ENCODE measurements at regions not wholly inside any gene's neighbourhood (a gene's known extent, or its start where the extent isn't known, plus 50 kb on each side); places are given as distances from the start of the nearest gene placed in this dataset.

GRCh38 chr12:45668641-45669040, 60.9 kb upstream of the ARID2 start (continued):
- TF ChIP-seq, protein P1, sequence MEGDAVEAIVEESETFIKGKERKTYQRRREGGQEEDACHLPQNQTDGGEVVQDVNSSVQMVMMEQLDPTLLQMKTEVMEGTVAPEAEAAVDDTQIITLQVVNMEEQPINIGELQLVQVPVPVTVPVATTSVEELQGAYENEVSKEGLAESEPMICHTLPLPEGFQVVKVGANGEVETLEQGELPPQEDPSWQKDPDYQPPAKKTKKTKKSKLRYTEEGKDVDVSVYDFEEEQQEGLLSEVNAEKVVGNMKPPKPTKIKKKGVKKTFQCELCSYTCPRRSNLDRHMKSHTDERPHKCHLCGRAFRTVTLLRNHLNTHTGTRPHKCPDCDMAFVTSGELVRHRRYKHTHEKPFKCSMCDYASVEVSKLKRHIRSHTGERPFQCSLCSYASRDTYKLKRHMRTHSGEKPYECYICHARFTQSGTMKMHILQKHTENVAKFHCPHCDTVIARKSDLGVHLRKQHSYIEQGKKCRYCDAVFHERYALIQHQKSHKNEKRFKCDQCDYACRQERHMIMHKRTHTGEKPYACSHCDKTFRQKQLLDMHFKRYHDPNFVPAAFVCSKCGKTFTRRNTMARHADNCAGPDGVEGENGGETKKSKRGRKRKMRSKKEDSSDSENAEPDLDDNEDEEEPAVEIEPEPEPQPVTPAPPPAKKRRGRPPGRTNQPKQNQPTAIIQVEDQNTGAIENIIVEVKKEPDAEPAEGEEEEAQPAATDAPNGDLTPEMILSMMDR (tag by site-specific recombination; IDR thresholded peaks at IDR 0.05) = no peak
- TF ChIP-seq ZSCAN5A (tag by site-specific recombination; IDR thresholded peaks at IDR 0.05) (no peak), FEZF1 (tag by site-specific recombination; IDR thresholded peaks at IDR 0.05) (no peak), ZNF514 (tag by site-specific recombination; IDR thresholded peaks at IDR 0.05) (no peak), SP3 (tag by site-specific recombination; IDR thresholded peaks at IDR 0.05) (no peak), ZNF341 (tag by site-specific recombination; IDR thresholded peaks at IDR 0.05; ENCODE audit: low read depth) (no peak), ZNF670 (tag by site-specific recombination; IDR thresholded peaks at IDR 0.05; ENCODE audit: low read depth) (no peak)

DNA sequence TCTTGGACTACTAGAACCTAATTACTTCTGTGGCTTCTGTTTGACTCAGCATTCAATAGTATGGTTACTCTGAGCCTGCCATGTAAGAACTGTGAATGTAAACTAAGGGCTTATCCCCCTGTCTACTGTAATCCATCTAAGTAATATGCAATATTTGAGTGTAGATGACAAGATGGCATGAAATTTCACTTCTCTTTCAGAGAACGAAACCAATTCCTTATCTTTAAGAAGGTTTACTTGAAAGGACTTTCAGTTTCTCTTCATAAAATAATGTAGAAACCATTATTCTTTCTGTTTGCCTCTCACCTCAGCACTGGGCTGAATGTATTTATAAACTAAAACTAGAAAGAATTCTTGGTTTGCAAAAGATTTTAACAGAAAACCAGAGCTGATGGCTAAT, 60.4 kb upstream of the ARID2 start:
- Histone ChIP-seq H3K4me3 (ENCODE audit: low read depth, low read length) (no peak overlapping the region), H3K36me3 (ENCODE audit: control insufficient read depth in 2 of 2, insufficient read depth in 1 of 2, low read length in 2 of 2) (no peaks in the 10 kb centered on the region), H3K27ac (ENCODE audit: extremely low read depth, low read depth, low read length) (no peak overlapping the region), H3K4me1 (ENCODE audit: control insufficient read depth, insufficient read depth, low read length) (no peaks in the 10 kb centered on the region), H3K9me3 (ENCODE audit: control insufficient read depth, insufficient read depth, low read depth, low read length) (no peaks in the 10 kb centered on the region)
- ChIA-PET POLR2A (no interaction called here), CTCF (interaction anchor here (1.1 to 1.2 kb wide), 2 partner anchors 16 to 57 kb away, joined by 5 to 6 read pairs; no protein-coding TSS in a partner anchor)
- no peak for TF ChIP-seq ZNF768 (tag by site-specific recombination; IDR thresholded peaks at IDR 0.05)

GRCh38 chr12:45669792-45670191, 59.7 kb upstream of the ARID2 start:
- Histone ChIP-seq H3K36me3 (ENCODE audit: control insufficient read depth in 2 of 2, insufficient read depth in 1 of 2, low read length in 2 of 2) (no peaks in the 10 kb centered on the region), H3K9me3 (ENCODE audit: control insufficient read depth, insufficient read depth, low read depth, low read length) (no peaks in the 10 kb centered on the region), H3K27ac (ENCODE audit: extremely low read depth, low read depth, low read length) (no peak overlapping the region), H3K4me1 (ENCODE audit: control insufficient read depth, insufficient read depth, low read length) (no peaks in the 10 kb centered on the region), H3K4me3 (ENCODE audit: low read depth, low read length) (no peak overlapping the region)
- TF ChIP-seq ZNF132 (tag by site-specific recombination; IDR thresholded peaks at IDR 0.05; ENCODE audit: borderline replicate concordance) = no peak
- TF ChIP-seq ZNF2 (tag by site-specific recombination; IDR thresholded peaks at IDR 0.05) = no peak
- no peak for TF ChIP-seq ZNF214 (tag by site-specific recombination; IDR thresholded peaks at IDR 0.05; ENCODE audit: borderline replicate concordance)
- no peak for TF ChIP-seq ZNF510 (tag by site-specific recombination; IDR thresholded peaks at IDR 0.05; ENCODE audit: insufficient replicate concordance)
- TF ChIP-seq KLF16 (tag by site-specific recombination; IDR thresholded peaks at IDR 0.05) = no peak
- ChIA-PET POLR2A (no interaction called here), CTCF (interaction anchor here (1.2 kb wide), 1 partner anchor 56 kb away, joined by 6 read pairs; no protein-coding TSS in a partner anchor)

DNA sequence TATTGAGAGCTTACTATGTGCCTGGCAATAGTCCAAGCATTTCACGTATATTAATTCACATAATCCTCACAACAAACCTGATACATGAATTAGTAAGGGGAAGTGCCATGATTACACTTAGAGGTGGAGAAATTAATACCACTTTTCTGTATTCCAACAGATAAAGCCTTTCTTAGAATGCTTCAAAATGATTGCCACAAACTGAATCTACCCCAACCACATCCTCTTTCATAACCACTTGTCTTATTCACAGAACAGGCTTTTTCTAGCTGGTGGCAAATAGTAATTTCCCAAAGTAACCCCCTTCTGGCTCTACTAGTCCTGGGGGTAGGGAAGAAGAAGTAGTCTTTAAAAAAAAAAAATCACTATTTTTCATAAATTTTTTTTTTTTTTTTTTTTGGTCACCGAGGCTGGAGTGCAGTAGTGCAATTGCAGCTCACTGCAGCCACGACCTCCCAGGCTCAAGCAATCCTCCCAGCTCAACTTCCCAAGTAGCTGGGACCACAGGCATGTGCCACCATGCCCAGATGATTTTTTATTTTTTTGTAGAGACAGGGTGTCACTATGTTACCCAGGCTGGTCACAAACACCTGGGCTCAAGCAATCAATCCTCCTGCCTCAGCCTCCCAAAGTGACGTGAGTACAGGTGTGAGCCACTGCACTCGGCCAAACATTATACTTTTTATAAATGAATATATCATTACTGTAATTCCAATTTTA, 59.0 kb upstream of the ARID2 start:
- TF ChIP-seq ZNF274 (IDR thresholded peaks at IDR 0.05; ENCODE audit: low read length) (no peak), ZNF274 (tag by site-specific recombination; IDR thresholded peaks at IDR 0.05; ENCODE audit: borderline replicate concordance) (no peak), MZF1 (tag by site-specific recombination; IDR thresholded peaks at IDR 0.05; ENCODE audit: borderline replicate concordance) (0 out of 2 replicates have a peak, but pooled peaks have one; percentile 4)
- CTCF ChIA-PET = interaction anchor here (1.2 kb wide), 1 partner anchor 56 kb away, joined by 6 read pairs; no protein-coding TSS in a partner anchor

More for the DNA sequence above, 59.0 kb upstream of the ARID2 start:
- H3K27ac ChIP-seq (ENCODE audit: extremely low read depth, low read depth, low read length) = no peak overlapping the region
- POLR2A ChIA-PET = no interaction called here
- no peaks in the 10 kb centered on the region for H3K9me3 ChIP-seq (ENCODE audit: control insufficient read depth, insufficient read depth, low read depth, low read length)
- no peak overlapping the region for H3K4me3 ChIP-seq (ENCODE audit: low read depth, low read length)
- no peaks in the 10 kb centered on the region for H3K4me1 ChIP-seq (ENCODE audit: control insufficient read depth, insufficient read depth, low read length)
- H3K36me3 ChIP-seq (ENCODE audit: control insufficient read depth in 2 of 2, insufficient read depth in 1 of 2, low read length in 2 of 2) = no peaks in the 10 kb centered on the region

Measured in HEK293 (cell line).